Uterus (tissue), 2 donors: ENCODE measurements at regions not wholly inside any gene's neighbourhood (a gene's known extent, or its start where the extent isn't known, plus 50 kb on each side); places are given as distances from the start of the nearest gene placed in this dataset.

Experiments used
- CTCF ChIP-seq, 4 experiments: fragments of 200-600 bp in 2 of 4; fragments of 450-650 bp in 2 of 4; sonication (generic) in 2 of 4; IDR thresholded peaks; one replicate each; pipeline ENCODE4 v1.5.1; 2016 to 2019; ENCODE audit warnings: antibody characterized with exemption in 4 of 4, mild to moderate bottlenecking in 2 of 4, moderate library complexity in 1 of 4
- POLR2A ChIP-seq, 2 donors: fragments of 450-650 bp; IDR thresholded peaks; one replicate each; pipeline ENCODE4 v1.6.1; 2016; ENCODE audit warnings: antibody characterized with exemption in 2 of 2, mild to moderate bottlenecking in 1 of 2, moderate library complexity in 1 of 2

GRCh38 chr15:47861111-47861903 lies 144.0 kb downstream of the SEMA6D start:
- TF ChIP-seq CTCF (IDR thresholded peaks at IDR 0.05) (no peak), POLR2A (IDR thresholded peaks at IDR 0.05) (no peak)
